ENCODE measurements at regions not wholly inside any gene's neighbourhood (a gene's known extent, or its start where the extent isn't known, plus 50 kb on each side); places are given as distances from the start of the nearest gene placed in this dataset.

DNA sequence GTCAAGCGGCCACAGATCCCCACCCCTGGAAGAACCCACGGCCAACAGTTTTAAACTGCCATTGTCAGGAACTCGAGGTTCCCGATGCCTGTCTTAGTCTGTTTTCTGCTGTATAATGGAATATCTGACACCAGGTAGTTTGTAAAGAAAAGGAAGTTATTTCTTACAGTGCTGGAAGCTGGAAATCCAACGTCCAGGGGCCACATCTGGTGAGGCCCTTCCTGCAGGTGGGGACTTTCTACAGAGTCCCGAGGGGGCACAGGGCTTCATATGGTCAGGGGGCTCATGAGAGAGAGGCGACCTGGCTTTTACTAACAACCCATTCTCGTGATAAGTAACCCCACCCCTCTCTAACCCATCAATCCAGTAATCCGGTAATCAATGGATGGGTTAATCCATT, 501.6 kb upstream of the MYT1L start:
- TF ChIP-seq, protein P1, sequence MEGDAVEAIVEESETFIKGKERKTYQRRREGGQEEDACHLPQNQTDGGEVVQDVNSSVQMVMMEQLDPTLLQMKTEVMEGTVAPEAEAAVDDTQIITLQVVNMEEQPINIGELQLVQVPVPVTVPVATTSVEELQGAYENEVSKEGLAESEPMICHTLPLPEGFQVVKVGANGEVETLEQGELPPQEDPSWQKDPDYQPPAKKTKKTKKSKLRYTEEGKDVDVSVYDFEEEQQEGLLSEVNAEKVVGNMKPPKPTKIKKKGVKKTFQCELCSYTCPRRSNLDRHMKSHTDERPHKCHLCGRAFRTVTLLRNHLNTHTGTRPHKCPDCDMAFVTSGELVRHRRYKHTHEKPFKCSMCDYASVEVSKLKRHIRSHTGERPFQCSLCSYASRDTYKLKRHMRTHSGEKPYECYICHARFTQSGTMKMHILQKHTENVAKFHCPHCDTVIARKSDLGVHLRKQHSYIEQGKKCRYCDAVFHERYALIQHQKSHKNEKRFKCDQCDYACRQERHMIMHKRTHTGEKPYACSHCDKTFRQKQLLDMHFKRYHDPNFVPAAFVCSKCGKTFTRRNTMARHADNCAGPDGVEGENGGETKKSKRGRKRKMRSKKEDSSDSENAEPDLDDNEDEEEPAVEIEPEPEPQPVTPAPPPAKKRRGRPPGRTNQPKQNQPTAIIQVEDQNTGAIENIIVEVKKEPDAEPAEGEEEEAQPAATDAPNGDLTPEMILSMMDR (IDR thresholded peaks at IDR 0.05): no peak
- TF ChIP-seq POLR2A (IDR thresholded peaks at IDR 0.05): no peak

Measured in thyroid gland (tissue), 4 donors.